Activated CD4-positive, alpha-beta T cell treated with anti-CD3 and anti-CD28 coated beads for 48 hours (primary cell): ENCODE measurements at regions not wholly inside any gene's neighbourhood (a gene's known extent, or its start where the extent isn't known, plus 50 kb on each side); places are given as distances from the start of the nearest gene placed in this dataset.

ENCODE experiments used
- DNase-seq: peaks from one replicate; pipeline ENCODE4 v3.0.0-alpha.2; 2020

DNA sequence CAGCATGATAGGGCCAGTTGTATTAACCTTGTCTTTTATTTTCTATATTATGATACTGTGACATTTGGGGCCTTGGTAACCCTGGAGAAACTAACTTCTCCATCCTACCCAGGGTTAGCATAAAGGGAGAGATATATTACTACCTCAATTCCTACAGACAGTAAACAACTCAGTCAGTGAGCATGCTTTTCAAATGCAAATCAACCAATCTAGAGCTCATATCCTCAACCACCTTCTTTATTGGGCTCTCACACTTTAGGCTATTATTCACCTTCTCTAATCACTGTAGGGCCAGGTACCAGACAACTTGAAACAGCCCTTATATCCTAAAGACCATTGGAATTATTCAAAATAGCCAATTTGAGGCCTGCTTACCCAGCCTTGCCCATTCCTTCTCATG is 477.6 kb downstream of the PTPRC start:
- no peak for DNase-seq

DNA sequence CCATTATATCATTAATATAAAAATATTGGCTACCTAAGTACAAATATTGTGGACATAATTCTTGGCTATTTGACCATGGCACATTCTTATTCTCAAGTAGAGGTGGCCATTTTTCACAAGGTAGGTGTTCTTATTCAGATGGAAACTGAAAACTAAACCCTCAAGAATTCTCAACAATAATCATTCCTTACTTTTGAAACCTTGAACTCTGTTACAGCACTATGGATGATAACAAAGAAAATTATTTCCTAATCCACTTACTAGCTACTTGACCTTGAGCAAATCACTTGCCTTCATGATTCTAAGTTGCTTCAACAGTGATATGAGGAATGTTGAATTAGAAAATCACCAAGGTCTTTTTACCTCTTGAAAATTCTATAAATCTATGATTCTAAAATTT is 482.2 kb downstream of the PTPRC start:
- DNase-seq, result no peak

DNA sequence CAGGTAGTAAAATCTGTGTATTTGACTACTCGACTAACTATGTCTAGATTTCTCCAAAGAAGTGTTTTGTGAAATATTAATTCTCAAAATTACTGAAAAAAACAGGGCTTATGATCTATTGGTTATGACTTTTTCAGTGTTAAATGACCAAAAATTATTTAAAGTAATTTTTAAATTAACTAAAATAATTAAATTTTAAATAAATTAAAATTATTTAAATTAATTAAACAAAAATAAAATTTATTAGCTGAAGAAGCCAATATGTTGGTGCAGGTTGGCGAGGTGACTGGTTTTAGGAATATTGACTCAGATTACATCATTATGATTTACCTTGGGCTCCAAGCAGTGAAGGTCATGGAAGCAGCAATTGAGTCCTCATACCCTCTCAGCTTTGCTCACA is 483.2 kb downstream of the PTPRC start:
- DNase-seq, result no peak

DNA sequence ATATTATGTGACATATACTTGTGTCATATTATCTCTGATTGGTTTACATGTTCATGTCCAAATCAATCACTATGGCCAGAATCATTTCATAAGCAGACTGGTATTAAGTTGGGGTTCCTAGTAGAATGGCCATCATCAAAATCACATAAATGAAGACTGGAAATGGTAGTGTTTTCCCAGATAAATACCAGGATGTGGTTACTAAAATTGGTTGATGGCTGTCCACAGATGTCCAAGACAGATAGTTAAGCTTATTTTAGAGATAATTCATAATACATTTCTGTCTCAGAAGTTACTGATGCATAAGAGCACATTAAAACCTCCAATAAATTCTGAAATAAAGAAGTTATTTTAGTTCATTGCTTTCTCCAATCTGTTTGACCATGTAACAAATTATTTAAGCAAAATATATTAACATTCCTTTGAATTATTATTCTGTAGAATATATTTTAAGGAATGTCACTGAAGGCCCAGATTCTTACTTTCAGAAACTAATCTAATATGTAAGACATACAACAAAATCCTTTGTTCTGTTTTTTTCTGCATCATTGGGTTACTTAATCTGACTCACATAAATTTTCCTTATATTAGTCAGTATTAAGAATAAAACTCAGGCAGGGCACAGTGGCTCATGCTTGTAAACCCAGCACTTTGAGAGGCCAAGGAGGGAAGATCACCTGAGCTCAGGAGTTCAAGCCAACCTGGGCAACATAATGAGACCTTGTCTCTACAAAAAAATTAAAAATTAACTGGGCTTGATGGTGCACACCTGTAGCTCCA is 483.9 kb downstream of the PTPRC start:
- no peak for DNase-seq

DNA sequence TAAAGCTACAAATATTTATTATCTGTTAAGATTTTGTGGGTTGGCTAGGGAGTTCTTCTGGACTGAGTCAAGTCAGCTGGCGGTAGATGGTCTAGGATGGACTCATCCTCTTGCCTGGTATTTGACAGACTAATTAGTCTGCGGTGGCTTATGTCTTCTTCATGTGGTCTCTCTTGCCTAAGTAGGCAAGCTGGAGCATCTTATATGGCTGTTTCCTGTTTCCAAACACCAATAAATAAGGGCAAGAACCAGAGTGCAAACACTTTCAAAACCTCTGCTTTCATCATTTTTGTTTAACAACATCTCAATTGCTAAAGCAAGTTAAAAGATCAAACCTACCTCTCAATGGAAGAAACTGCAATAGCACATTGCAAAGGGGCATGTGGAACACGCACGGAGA is 484.8 kb downstream of the PTPRC start:
- no peak for DNase-seq

DNA sequence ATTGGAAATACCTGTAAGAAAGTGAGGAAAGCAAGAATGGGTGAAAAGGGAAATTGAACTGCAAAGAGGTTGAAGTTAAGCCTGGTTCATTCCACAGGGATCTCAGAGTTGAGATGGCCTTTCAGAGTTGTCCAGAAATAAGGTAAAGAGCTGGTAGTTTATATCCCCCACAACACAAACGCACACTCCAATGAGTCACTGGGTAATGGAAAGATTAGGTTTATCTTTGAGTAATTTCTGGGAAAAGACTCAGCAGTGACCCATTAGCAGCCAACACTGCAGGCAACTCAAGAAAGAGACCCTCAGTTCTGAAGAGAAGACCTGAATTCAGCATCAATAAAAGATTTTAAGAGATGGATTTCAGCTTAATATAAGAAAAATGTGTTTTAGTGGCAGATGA is 485.5 kb downstream of the PTPRC start:
- DNase-seq, result no peak

DNA sequence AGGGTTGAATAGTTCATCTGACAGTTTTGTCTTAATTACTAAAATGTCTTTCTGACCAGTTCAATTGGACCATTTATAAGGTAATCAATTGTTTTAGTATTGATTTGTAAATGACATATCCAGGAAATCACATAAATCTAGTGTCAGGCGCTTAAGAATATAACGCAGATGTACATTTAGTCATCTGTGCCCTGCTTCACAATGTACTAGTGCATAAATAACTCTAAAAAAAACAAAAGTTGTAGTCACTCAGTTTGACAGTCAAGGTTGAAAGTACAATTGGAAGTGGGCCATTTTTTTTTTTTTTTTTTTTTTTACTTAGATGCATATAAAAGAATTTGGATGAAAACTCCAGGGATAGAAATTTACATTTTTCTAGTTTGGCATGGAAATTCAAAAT is 490.4 kb downstream of the PTPRC start:
- no peak for DNase-seq

DNA sequence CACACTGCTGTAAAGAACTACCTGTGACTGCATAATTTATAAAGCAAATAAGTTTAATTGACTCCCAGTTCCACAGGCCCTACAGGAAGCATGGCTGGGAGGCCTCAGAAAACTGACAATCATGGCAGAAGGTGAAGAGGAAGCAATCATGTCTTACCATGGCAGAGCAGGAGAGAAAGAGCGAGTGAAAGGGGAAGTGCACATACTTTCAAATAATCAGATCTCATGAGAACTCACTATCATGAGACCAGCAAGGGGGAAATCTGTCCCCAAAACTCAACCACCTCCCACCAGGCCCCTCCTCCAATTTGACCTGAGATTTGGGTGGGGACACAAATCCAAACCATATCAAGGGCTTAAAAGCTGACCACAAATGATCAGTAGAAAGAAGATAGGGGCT is 493.2 kb downstream of the PTPRC start:
- DNase-seq, result no peak

DNA sequence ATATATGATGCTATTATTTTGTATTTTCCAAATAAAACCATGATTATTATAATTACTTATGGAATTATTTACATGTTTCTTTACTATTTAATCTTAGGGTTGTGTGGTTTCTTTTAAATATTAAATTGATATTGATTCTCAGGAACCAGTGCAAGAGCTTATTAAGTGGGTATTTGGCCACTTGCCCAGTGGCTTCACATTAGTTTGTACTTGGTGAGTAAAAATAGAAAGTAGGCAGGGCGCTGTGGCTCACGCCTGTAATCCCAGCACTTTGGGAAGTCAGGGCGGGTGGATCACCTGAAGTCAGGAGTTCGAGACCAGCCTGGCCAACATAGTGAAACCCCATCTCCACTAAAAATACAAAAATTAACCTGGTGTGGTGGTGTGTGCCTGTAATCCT is 497.1 kb downstream of the PTPRC start:
- DNase-seq, result no peak

DNA sequence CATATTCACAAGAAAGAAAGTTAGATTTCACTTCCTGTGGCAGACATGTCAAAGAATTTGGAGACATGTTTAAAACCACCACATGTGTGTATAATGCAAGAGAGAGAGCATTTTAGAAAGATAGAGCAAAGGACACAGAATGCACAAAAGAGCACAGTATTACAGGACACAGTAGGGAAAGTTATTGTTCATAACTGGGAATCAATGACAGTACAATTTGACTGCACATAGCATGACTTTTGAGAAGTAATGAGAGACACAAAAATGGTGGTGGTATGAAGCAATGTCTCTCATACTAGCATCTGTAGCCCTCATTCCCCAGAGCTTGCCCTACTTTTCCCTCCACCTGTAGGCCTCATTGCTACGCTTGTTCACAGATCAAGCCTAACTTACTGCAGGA is 499.2 kb downstream of the PTPRC start:
- no peak for DNase-seq

DNA sequence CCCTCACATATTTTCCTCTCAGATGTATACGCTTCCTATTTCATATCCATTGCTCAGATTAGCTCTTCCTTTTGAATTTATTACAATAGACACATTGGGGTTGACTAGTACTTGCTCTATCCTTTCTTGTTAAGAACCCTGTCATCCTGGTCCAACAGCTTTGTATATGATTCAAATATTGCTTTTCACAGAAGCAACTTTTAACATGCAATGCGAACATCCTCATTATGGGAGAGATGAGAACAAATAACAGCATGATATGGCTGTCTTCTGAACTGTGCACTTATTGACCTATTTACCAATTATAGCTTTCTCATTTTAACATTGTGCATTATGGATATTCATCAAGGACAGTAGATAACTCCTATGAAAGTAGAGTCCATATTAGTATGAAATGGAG is 510.8 kb downstream of the PTPRC start:
- DNase-seq, result no peak

DNA sequence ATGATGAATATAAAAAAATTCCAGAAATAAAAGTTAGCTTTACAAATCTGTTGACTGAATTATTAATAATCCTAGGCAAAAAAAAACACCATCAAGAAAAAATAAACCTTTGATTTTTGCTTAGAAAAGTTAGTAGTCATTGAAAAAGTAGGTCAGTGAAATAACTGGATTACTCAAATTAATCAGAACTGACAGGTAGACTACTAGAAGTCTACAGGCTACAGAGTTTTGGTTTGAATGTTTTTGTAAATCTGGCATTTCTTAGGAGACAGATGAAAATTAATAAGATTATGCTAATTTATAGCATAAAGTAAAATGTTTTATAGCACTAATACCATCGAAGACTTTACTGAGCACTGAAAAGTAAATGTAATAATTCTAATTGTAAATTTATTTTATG is 511.9 kb downstream of the PTPRC start:
- no peak for DNase-seq

DNA sequence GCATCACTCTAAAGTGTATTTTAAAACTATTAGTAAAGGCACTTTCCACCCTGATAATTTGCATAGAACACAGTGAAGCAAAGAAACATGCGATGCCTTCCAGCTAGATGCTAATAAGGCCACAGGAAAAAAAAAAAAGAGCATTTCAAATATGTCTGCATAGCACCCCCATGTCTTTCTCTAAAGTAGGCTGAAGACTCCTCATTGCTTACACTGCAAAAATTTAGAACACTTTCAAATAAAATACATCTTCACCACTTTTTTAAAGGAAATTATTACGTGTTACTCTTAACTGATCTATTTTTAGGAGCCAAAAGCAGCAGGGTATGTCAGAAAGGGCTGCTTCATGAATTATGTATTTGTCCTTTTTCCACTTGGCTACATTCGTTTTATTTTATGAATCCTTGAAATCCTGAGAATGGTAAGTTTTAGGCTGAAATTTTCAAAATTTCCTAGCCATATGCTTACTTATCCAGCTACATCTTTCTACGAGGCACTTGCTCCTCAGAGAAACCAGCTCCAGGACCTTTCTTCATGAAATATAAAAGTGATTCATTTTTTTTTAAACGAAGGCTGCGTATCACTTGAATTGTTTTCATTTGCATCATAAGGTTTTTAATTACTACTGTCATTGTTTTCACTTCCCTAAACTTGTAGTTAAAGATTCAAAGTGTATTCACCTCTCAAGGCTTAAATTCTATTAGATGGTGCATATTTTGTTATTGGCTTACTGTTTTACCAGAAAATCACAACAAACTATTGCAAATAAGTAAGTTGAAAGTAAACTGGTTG is 513.0 kb downstream of the PTPRC start:
- DNase-seq, result no peak

DNA sequence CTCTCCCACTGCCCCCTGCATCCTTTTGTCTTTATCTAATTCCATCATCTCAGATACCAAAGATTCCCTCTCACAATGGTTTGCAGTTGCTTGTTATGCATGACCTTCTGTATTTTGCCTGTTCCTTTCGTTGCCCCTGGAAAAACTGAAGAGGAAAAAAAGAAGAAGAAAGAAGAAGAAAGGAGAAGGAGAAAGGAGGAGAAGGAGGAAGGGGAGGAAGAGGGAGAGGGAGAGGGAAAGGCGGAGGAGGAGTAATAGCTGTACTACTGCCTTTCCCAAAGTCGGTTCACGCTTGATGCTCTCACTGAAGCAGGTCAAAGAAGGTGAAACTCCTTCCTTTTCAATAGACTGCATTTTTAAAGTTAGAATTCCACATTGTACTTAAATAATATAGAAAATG is 513.8 kb downstream of the PTPRC start:
- no peak for DNase-seq

DNA sequence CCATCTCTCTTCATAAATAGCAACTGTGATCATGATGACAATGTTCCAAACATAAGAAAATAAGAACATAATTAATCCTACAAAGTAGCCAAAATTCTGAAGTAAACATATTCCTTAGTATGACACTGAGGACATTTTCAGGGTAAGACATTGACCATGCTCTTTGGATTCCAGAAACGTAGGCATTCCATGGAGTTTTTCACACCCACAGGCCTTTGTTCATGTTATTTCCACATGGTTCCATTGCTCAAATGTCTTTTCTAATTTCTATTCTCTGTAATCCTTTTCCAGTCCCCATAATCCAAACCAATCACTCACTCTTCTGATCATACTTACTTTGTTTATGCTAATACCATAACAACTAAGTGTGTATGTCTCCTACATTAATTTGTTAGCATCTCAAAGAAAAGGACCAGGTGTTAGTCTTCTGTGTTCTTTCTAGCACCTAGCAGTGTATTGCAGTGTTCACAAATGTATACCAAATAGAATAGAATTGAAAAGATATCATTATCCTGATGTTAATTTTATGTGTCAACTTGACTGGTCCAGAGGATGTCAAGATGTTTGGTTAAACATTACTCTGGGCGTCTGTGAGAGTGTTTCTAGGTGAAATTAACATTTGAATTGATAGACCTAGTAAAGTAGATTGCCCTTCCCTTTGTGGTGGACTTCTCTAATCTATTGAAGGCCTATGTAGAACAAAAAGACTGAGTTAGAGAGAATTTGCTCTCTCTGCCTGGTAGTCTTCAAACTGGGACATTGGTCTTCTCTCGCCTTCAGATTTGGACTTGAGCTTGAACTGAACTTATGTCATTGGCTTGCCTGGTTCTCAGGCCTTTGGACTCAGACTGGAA is 516.6 kb downstream of the PTPRC start:
- DNase-seq, result no peak

DNA sequence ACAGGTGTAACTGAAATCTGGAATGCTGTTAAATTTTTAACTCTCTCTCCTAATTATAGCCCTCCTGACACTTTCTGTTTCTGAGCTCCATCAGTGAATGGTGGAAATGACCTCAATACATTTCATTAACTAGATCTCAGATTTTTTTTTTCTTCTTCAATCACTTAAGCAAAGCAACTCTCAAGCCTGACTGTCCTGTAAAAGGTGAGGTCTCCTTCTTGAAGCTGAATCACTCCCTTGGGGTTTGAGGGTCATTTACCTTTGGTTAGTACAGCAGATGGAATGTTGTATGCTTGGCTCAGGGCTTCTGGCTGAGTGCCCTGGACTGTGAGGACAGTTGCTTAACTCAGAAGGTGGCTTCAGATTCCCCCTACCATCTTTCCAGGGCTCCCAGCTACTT is 518.7 kb downstream of the PTPRC start:
- no peak for DNase-seq

DNA sequence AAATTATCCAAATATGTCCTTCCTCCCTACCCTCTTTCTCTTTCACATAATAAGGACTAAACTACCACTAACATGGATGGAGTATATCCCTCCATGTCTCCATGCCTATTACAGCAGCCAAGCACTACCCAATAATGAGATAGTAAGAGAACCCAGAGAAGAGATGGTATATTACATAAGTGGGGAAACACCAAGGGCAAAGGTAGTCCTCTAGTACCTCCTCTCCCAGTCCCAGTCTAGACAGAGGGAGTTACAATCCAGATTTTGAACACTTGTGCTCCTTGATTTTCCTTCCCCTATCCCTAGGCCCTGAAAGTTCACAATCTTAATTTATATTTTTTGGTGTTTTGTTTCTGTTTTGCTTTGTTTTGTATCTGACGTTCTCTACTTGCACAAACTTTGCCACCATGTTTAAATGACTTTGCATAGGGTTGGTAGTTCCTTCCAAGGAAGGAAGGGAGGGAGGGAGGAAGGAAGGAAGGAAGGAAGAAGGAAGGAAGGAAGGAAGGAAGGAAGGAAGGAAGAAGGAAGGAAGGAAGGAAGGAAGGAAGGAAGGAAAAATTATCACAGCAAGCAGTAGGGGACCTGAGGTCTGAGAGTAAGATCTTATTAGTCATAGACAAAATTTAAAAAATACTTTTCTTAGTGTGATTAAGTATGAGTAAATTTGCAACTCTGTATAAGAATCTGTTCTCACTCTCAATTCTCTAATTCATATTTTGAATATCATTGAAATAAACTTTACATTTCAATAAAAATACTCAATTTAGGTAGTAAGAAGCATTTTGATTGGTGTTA is 521.9 kb downstream of the PTPRC start:
- DNase-seq, result no peak

DNA sequence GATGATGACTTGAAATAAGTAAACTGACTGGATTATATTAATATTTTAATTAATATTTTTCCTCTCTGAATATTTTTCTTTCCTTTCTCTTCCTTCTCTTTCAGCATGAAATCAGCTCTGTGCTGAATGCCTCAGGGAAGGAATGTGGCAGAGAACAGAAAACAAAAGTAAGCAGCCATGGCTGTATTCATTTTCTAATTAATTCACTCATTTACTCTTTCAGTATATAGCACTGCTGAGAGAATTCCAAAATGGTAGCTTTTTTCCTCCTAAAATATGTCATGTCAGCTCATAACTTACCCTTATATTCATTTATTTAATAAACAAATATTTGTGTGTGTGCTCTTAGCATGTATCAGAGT is 522.5 kb downstream of the PTPRC start:
- no peak for DNase-seq

DNA sequence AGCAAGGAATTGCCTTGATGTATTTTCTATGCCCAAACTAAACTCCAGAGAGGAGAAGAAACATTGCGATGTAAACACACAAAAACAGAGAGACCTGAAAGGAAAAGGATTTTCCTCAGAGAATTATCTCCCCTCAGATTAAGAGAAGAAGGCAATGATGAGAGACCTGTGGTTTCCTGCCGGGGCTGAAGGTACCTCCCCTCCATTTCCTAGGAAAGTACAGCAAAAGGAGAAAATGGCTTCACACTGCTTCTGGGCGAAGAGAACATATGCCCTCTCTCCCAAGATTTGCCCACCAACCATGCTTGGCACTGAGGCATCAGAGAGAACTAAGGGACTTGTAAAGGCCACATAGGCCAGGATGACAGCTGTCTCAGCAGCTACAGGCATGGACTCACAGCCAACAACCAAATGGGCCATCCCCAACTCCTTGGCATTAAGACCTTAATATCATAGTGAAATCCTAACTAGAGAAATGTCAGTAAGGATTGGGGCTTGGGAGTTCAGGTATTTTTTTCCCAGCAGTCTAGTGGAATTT is 523.0 kb downstream of the PTPRC start:
- peak; percentile 30 for DNase-seq

DNA sequence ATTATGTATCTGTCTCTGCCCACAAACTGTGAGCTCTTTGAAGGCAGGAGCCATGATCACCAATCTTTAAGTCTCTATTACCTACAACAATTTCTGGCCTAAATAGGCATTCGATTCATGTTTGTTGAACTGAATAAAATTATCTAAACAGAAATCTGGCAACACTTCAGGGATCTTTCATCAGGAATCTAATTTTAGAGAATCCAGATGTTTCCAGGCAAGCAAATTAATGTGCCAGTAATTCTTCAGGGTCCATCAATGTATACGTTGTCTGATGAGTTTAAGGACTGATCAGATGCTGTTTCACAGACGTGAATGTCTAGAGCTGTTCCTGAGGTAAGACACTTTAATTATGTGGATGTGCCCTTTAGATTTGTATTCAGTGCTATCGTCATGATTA is 524.4 kb downstream of the PTPRC start:
- no peak for DNase-seq

DNA sequence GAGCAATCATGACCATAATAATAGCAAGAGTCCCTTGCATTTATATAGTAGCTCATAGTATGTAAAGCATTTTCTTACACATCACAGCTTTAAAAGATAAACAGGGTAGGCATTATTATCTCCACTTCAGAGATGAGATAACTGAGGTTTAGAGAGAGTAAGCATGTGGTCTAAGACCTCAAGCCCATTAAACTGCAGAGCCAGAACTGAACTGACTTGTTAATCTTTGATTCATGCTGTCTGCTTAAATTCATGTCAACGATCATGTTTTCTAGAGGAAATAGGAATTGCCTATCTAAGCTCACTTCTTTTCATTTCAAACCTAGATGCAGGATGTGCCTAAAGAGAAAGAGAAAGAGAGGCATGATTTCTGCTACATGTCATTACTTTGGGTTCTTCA is 524.8 kb downstream of the PTPRC start:
- no peak for DNase-seq

DNA sequence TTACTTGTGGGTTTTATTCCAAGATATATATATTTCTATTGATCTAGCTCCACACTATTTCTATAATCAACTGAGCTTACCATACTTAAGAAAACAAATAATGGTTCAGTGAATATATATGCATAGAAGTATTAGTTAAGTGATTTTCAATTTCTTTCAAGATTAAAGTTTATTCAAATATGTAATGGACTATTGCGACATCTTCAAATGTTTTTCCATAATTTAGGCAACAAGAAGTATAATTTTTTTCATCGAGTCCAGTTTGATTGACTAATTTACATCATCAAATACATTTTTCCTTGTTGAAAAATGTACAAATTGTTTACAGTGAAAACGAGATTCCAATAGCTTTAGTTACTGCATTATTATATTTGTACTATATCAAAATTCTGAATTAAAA is 528.6 kb downstream of the PTPRC start:
- no peak for DNase-seq
